Loucy (cell line): ENCODE measurements at regions not wholly inside any gene's neighbourhood (a gene's known extent, or its start where the extent isn't known, plus 50 kb on each side); places are given as distances from the start of the nearest gene placed in this dataset.

Experiments
- EZH2phosphoT487 ChIP-seq: fragments of 200-600 bp; IDR thresholded peaks from 2 replicates; pipeline ENCODE4 v1.6.1; 2018; ENCODE audit warnings: antibody characterized with exemption, mild to moderate bottlenecking, moderate library complexity, borderline replicate concordance
- TF ChIP-seq, protein P1 (sequence below): fragments of 200-600 bp; sonication (generic); conservative IDR thresholded peaks from 2 replicates; pipeline ENCODE4 v1.5.1; 2014; ENCODE audit warnings: mild to moderate bottlenecking, antibody characterized with exemption, low read length

DNA sequence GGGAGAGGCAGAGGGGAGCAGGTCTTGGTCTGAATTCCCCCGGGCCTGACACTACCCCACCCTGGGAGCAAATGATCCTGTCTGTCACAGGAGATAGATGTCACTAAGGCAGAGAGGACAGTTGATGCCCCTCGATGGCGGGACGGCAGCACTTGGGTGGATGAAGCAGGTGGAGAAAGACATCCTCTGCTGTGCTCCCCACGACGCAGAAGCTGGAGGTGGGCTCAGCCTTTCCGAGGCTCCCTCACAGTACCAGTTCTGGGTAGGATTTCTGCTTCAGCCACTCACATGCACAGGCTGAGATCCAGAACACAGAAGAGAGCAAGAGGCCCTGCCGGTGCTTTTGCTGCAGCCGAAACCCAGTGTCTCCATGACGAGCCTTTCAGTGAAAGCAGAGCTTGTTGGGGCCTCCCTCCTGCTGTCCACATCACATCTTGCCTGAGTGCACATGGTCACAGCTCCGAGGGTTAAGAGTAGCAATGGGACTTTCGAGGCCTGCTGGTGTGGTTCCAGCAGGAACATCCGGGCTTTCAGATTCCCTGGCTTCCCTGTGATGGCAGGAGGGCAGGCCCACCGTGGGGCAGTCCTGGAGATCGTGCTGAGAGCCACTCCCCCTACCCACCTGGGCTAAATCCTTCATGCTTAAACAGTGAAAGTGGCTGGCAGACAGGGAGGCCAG, 107.3 kb upstream of the PRR20G start:
- TF ChIP-seq, protein P1, sequence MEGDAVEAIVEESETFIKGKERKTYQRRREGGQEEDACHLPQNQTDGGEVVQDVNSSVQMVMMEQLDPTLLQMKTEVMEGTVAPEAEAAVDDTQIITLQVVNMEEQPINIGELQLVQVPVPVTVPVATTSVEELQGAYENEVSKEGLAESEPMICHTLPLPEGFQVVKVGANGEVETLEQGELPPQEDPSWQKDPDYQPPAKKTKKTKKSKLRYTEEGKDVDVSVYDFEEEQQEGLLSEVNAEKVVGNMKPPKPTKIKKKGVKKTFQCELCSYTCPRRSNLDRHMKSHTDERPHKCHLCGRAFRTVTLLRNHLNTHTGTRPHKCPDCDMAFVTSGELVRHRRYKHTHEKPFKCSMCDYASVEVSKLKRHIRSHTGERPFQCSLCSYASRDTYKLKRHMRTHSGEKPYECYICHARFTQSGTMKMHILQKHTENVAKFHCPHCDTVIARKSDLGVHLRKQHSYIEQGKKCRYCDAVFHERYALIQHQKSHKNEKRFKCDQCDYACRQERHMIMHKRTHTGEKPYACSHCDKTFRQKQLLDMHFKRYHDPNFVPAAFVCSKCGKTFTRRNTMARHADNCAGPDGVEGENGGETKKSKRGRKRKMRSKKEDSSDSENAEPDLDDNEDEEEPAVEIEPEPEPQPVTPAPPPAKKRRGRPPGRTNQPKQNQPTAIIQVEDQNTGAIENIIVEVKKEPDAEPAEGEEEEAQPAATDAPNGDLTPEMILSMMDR = no peak
- no peak for TF ChIP-seq EZH2phosphoT487
